Stimulated activated CD8-positive, alpha-beta memory T cell treated with anti-CD3 and anti-CD28 coated beads, Interleukin-12 subunit alpha, Interleukin-12 subunit beta, amount 100 ng/mL, for 24 hours (primary cell): ENCODE measurements at regions not wholly inside any gene's neighbourhood (a gene's known extent, or its start where the extent isn't known, plus 50 kb on each side); places are given as distances from the start of the nearest gene placed in this dataset.

ENCODE experiments used
- DNase-seq: peaks from one replicate; pipeline ENCODE4 v3.0.0-alpha.2; 2020; ENCODE audit errors: extremely low read depth

GRCh38 chr19:30708416-30709178 is 336.4 kb downstream of the ZNF536 start:
- DNase-seq, result no peak

GRCh38 chr19:30704771-30705330 is 332.7 kb downstream of the ZNF536 start:
- DNase-seq, result no peak

GRCh38 chr19:30703645-30704044 is 331.5 kb downstream of the ZNF536 start:
- no peak for DNase-seq

GRCh38 chr19:30701178-30701577 is 329.0 kb downstream of the ZNF536 start:
- no peak for DNase-seq

- DNase-seq, result no peak
Measured at GRCh38 chr19:30699871-30700280, 327.7 kb downstream of the ZNF536 start.

GRCh38 chr19:30696514-30696913 is 324.3 kb downstream of the ZNF536 start:
- DNase-seq, result no peak

- DNase-seq, result no peak
Measured at GRCh38 chr19:30695171-30695875, 323.1 kb downstream of the ZNF536 start.

- DNase-seq, result no peak
Measured at GRCh38 chr19:30694156-30694755, 322.1 kb downstream of the ZNF536 start.

GRCh38 chr19:30692879-30693503 is 320.8 kb downstream of the ZNF536 start:
- DNase-seq, result no peak

- DNase-seq, result no peak
Measured at GRCh38 chr19:30692181-30692811, 320.1 kb downstream of the ZNF536 start.

- no peak for DNase-seq
Measured at GRCh38 chr19:30691819-30692166, 319.6 kb downstream of the ZNF536 start.

- DNase-seq, result no peak
Measured at GRCh38 chr19:30690935-30691818, 319.0 kb downstream of the ZNF536 start.

GRCh38 chr19:30690525-30690924 is 318.3 kb downstream of the ZNF536 start:
- DNase-seq, result no peak

- no peak for DNase-seq
Measured at GRCh38 chr19:30689474-30689873, 317.3 kb downstream of the ZNF536 start.

GRCh38 chr19:30688696-30689095 is 316.5 kb downstream of the ZNF536 start:
- DNase-seq, result no peak

GRCh38 chr19:30686826-30687566 is 314.8 kb downstream of the ZNF536 start:
- no peak for DNase-seq

- no peak for DNase-seq
Measured at GRCh38 chr19:30686176-30686820, 314.1 kb downstream of the ZNF536 start.

- no peak for DNase-seq
Measured at GRCh38 chr19:30685426-30686000, 313.3 kb downstream of the ZNF536 start.

- no peak for DNase-seq
Measured at GRCh38 chr19:30684613-30685012, 312.4 kb downstream of the ZNF536 start.
